ENCODE measurements at regions not wholly inside any gene's neighbourhood (a gene's known extent, or its start where the extent isn't known, plus 50 kb on each side); places are given as distances from the start of the nearest gene placed in this dataset.

DNA sequence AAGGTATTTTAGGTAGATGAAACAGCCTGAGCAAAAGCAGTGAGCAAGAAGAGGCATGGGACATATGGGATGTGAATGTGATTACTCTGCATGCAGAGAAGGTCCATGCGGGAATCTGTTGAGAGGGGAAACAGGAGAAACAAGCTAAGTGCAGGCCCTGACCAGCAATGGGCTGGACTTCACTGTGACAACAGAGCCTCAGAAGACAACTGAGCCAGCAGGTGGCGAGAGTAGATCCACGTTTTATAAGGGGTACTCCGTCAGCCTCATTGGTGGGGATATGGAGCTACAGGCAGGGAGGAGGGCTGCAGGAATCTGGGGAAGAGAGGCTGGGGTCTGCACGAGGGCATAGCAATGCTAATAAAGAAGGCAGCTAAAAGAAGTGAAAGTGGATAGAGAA is 405.9 kb upstream of the LMCD1 start:
- Histone ChIP-seq H3K9me3 (ENCODE audit: insufficient read depth, low read depth, low read length) (no peaks in the 10 kb centered on the region), H3K79me2 (ENCODE audit: control insufficient read depth, insufficient read depth, low read length, poor library complexity) (no peaks in the 10 kb centered on the region), H3K27ac (ENCODE audit: low read depth, low read length) (no peak overlapping the region), H3K36me3 (ENCODE audit: control insufficient read depth in 1 of 2, insufficient read depth in 2 of 2, low read length in 2 of 2) (no peaks in the 10 kb centered on the region), H3K9ac (ENCODE audit: low read length) (no peak overlapping the region), H2AFZ (ENCODE audit: insufficient read depth, low read length, poor library complexity) (no peak overlapping the region), H3K18ac (ENCODE audit: low read length) (no peak overlapping the region), H2BK12ac (ENCODE audit: low read length) (no peak overlapping the region), H3K4me3 (ENCODE audit: low read depth, low read length) (no peak overlapping the region), H3K4ac (ENCODE audit: low read depth, low read length) (no peak overlapping the region), H3K4me2 (ENCODE audit: low read length) (no peak overlapping the region), H3K23ac (ENCODE audit: low read length) (no peak overlapping the region), H4K8ac (ENCODE audit: low read depth, low read length) (no peak overlapping the region), H2BK120ac (ENCODE audit: insufficient read depth, low read length, poor library complexity) (no peak overlapping the region), H3K14ac (ENCODE audit: low read length) (no peak overlapping the region), H4K91ac (ENCODE audit: low read depth, low read length) (no peak overlapping the region), H3K4me1 (ENCODE audit: control insufficient read depth in 1 of 2, insufficient read depth in 2 of 2, low read length in 2 of 2) (no peaks in the 10 kb centered on the region), H3K79me1 (ENCODE audit: low read length) (no peaks in the 10 kb centered on the region), H2BK5ac (ENCODE audit: low read depth, low read length, poor library complexity) (no peak overlapping the region), H4K12ac (ENCODE audit: low read depth, low read length) (no peak overlapping the region), H3K27me3 (ENCODE audit: insufficient read depth, low read length) (no peaks in the 10 kb centered on the region), H2AK5ac (ENCODE audit: low read length) (no peak overlapping the region)
- no CpG with 5 or more reads among the region's 5 CpGs for WGBS (ENCODE audit: extremely low coverage, insufficient coverage, insufficient read length)
- peak in 1 of 2 donors; percentile 37 for DNase-seq

DNA sequence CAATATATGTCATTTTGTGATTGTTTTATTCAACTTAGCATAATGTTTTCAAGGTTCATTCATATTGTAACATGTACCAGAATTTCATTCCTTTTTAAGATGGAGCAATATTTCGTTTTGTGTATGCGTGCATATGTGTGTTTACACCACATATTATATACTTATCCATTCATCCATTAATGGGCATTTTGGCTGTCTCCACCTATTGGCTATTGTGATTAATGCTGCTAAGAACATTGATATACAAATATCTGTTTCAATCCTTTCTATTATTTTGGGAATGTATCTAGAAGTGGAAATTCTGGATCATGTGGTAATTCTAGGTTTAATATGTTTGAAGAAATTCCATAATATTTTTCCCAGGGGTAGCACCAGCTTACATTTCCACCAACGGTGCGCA is 403.9 kb upstream of the LMCD1 start:
- WGBS (ENCODE audit: extremely low coverage, insufficient coverage, insufficient read length): no CpG with 5 or more reads among the region's 4 CpGs
- no peak overlapping the region for H3K4me3 ChIP-seq (ENCODE audit: low read depth, low read length)

DNA sequence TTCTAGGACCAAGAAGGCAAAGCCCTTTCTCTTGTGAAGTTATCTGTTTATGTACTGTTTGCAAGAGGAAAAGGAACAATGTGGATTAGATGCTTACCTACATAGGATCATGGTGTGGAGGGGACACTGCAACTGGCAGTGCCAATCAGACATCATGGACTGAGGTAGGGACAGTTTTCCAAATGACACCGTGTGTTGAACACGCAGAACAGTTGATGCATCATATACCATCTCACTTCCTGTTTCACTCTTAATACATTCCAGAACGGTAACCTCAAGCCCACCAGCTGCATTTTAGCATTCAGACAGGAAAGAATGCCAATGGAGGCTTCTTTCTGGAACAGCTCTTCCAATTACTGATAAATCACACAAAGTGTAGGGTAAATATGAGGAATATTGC is 397.7 kb upstream of the LMCD1 start:
- no CpG with 5 or more reads among the region's 3 CpGs for whole genome bisulfite sequencing (ENCODE audit: extremely low coverage, insufficient coverage, insufficient read length)
- H2AK5ac ChIP-seq (ENCODE audit: low read length): no peak overlapping the region
- no peak overlapping the region for H3K4me2 ChIP-seq (ENCODE audit: low read length)
- H4K8ac ChIP-seq (ENCODE audit: low read depth, low read length): no peak overlapping the region
- H2BK120ac ChIP-seq (ENCODE audit: insufficient read depth, low read length, poor library complexity): no peak overlapping the region
- H3K27ac ChIP-seq (ENCODE audit: low read depth, low read length): peak overlapping the region; percentile 23
- no peak overlapping the region for H4K12ac ChIP-seq (ENCODE audit: low read depth, low read length)
- H3K4me1 ChIP-seq (ENCODE audit: control insufficient read depth in 1 of 2, insufficient read depth in 2 of 2, low read length in 2 of 2): peaks cover 0 to 4% of the 10 kb centered on the region in 2 experiments
- H3K9me3 ChIP-seq (ENCODE audit: insufficient read depth, low read depth, low read length): no peaks in the 10 kb centered on the region
- H3K36me3 ChIP-seq (ENCODE audit: control insufficient read depth in 1 of 2, insufficient read depth in 2 of 2, low read length in 2 of 2): no peaks in the 10 kb centered on the region
- H3K14ac ChIP-seq (ENCODE audit: low read length): no peak overlapping the region
- no peak overlapping the region for H3K23ac ChIP-seq (ENCODE audit: low read length)
- no peak overlapping the region for H3K4ac ChIP-seq (ENCODE audit: low read depth, low read length)
- H3K79me1 ChIP-seq (ENCODE audit: low read length): peaks cover 7% of the 10 kb centered on the region
- H3K9ac ChIP-seq (ENCODE audit: low read length): no peak overlapping the region
- H2AFZ ChIP-seq (ENCODE audit: insufficient read depth, low read length, poor library complexity): no peak overlapping the region
- H3K18ac ChIP-seq (ENCODE audit: low read length): no peak overlapping the region
- H2BK12ac ChIP-seq (ENCODE audit: low read length): no peak overlapping the region
- no peak overlapping the region for H2BK5ac ChIP-seq (ENCODE audit: low read depth, low read length, poor library complexity)
- H3K79me2 ChIP-seq (ENCODE audit: control insufficient read depth, insufficient read depth, low read length, poor library complexity): no peaks in the 10 kb centered on the region
- no peak overlapping the region for H4K91ac ChIP-seq (ENCODE audit: low read depth, low read length)
- no peak for DNase-seq
- no peaks in the 10 kb centered on the region for H3K27me3 ChIP-seq (ENCODE audit: insufficient read depth, low read length)
- H3K4me3 ChIP-seq (ENCODE audit: low read depth, low read length): no peak overlapping the region

More for the DNA sequence above, 403.9 kb upstream of the LMCD1 start:
- Histone ChIP-seq H3K9me3 (ENCODE audit: insufficient read depth, low read depth, low read length) (no peaks in the 10 kb centered on the region), H2BK5ac (ENCODE audit: low read depth, low read length, poor library complexity) (no peak overlapping the region), H3K79me1 (ENCODE audit: low read length) (peaks cover 2% of the 10 kb centered on the region), H2BK12ac (ENCODE audit: low read length) (no peak overlapping the region), H3K4me2 (ENCODE audit: low read length) (no peak overlapping the region), H4K8ac (ENCODE audit: low read depth, low read length) (no peak overlapping the region), H2AFZ (ENCODE audit: insufficient read depth, low read length, poor library complexity) (no peak overlapping the region), H3K27ac (ENCODE audit: low read depth, low read length) (no peak overlapping the region), H2AK5ac (ENCODE audit: low read length) (no peak overlapping the region), H4K91ac (ENCODE audit: low read depth, low read length) (no peak overlapping the region), H3K27me3 (ENCODE audit: insufficient read depth, low read length) (no peaks in the 10 kb centered on the region), H3K23ac (ENCODE audit: low read length) (no peak overlapping the region), H3K18ac (ENCODE audit: low read length) (no peak overlapping the region), H2BK120ac (ENCODE audit: insufficient read depth, low read length, poor library complexity) (no peak overlapping the region), H3K9ac (ENCODE audit: low read length) (no peak overlapping the region), H3K36me3 (ENCODE audit: control insufficient read depth in 1 of 2, insufficient read depth in 2 of 2, low read length in 2 of 2) (no peaks in the 10 kb centered on the region), H3K4ac (ENCODE audit: low read depth, low read length) (no peak overlapping the region), H3K14ac (ENCODE audit: low read length) (no peak overlapping the region), H4K12ac (ENCODE audit: low read depth, low read length) (no peak overlapping the region), H3K79me2 (ENCODE audit: control insufficient read depth, insufficient read depth, low read length, poor library complexity) (no peaks in the 10 kb centered on the region), H3K4me1 (ENCODE audit: control insufficient read depth in 1 of 2, insufficient read depth in 2 of 2, low read length in 2 of 2) (no peaks in the 10 kb centered on the region)
- DNase-seq: no peak

DNA sequence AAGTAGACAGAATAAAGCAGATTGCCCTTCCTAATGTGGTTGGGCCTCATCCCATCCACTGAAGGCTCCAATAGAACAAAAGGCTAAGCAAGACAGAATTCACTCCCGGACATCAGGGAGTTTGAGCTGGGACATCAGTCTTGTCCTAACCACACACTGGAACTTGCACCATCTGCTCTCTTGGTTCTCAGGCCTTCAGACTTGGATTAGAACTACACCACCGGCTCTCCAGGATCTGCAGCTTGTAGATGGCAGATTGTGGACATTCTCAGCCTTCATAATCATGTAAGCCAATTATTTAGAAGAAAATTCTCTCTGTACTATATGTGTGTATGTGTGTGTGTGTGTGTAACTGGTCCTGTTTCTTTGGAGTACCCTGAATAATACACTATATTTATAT is 394.7 kb upstream of the LMCD1 start:
- no peak overlapping the region for H2AFZ ChIP-seq (ENCODE audit: insufficient read depth, low read length, poor library complexity)
- H3K4me1 ChIP-seq (ENCODE audit: control insufficient read depth in 1 of 2, insufficient read depth in 2 of 2, low read length in 2 of 2): peaks cover 0 to 4% of the 10 kb centered on the region in 2 experiments
- no peaks in the 10 kb centered on the region for H3K9me3 ChIP-seq (ENCODE audit: insufficient read depth, low read depth, low read length)
- H3K18ac ChIP-seq (ENCODE audit: low read length): no peak overlapping the region
- H3K4me2 ChIP-seq (ENCODE audit: low read length): no peak overlapping the region
- no peak overlapping the region for H3K9ac ChIP-seq (ENCODE audit: low read length)
- H3K36me3 ChIP-seq (ENCODE audit: control insufficient read depth in 1 of 2, insufficient read depth in 2 of 2, low read length in 2 of 2): no peaks in the 10 kb centered on the region
- H3K23ac ChIP-seq (ENCODE audit: low read length): no peak overlapping the region
- no peak overlapping the region for H2AK5ac ChIP-seq (ENCODE audit: low read length)
- no peak overlapping the region for H2BK12ac ChIP-seq (ENCODE audit: low read length)
- H2BK120ac ChIP-seq (ENCODE audit: insufficient read depth, low read length, poor library complexity): no peak overlapping the region
- H3K79me1 ChIP-seq (ENCODE audit: low read length): peaks cover 7% of the 10 kb centered on the region
- H4K8ac ChIP-seq (ENCODE audit: low read depth, low read length): no peak overlapping the region
- no peaks in the 10 kb centered on the region for H3K79me2 ChIP-seq (ENCODE audit: control insufficient read depth, insufficient read depth, low read length, poor library complexity)
- no peak for DNase-seq
- no peak overlapping the region for H3K4ac ChIP-seq (ENCODE audit: low read depth, low read length)
- H3K4me3 ChIP-seq (ENCODE audit: low read depth, low read length): no peak overlapping the region
- H3K27ac ChIP-seq (ENCODE audit: low read depth, low read length): no peak overlapping the region
- H4K12ac ChIP-seq (ENCODE audit: low read depth, low read length): no peak overlapping the region
- WGBS (ENCODE audit: extremely low coverage, insufficient coverage, insufficient read length): no CpG with 5 or more reads among the region's 2 CpGs
- no peak overlapping the region for H3K14ac ChIP-seq (ENCODE audit: low read length)
- no peak overlapping the region for H4K91ac ChIP-seq (ENCODE audit: low read depth, low read length)
- no peak overlapping the region for H2BK5ac ChIP-seq (ENCODE audit: low read depth, low read length, poor library complexity)
- H3K27me3 ChIP-seq (ENCODE audit: insufficient read depth, low read length): no peaks in the 10 kb centered on the region

Data from trophoblast cell (in vitro differentiated cells and primary cell).